Germinal center (tissue), 1 donor: ENCODE measurements at regions not wholly inside any gene's neighbourhood (a gene's known extent, or its start where the extent isn't known, plus 50 kb on each side); places are given as distances from the start of the nearest gene placed in this dataset.

Experiments
- DNase-seq: peaks from one replicate; pipeline ENCODE4 v3.0.0; 2012; ENCODE audit warnings: mixed read lengths, low spot score

DNA sequence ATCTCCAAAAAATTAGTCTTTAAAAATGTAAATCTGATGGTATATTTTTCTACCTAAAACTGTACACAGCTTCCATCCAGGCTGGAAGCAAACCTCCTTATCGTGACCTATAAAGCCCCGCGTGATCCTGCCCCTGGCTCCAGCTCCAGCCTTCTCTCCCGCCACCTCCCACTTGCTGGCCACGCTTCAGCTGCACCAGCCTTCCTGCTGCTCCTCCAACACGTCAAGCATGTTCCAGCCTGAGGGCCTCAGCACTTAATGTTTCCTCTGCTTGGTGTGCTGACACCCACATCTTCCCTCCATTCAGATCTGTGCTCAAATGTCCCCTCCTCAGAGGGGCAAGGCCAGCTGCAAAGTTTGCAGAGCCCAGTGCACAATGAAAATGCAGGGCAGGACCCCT lies 123.5 kb upstream of the MAGI3 start:
- DNase-seq, result no peak

DNA sequence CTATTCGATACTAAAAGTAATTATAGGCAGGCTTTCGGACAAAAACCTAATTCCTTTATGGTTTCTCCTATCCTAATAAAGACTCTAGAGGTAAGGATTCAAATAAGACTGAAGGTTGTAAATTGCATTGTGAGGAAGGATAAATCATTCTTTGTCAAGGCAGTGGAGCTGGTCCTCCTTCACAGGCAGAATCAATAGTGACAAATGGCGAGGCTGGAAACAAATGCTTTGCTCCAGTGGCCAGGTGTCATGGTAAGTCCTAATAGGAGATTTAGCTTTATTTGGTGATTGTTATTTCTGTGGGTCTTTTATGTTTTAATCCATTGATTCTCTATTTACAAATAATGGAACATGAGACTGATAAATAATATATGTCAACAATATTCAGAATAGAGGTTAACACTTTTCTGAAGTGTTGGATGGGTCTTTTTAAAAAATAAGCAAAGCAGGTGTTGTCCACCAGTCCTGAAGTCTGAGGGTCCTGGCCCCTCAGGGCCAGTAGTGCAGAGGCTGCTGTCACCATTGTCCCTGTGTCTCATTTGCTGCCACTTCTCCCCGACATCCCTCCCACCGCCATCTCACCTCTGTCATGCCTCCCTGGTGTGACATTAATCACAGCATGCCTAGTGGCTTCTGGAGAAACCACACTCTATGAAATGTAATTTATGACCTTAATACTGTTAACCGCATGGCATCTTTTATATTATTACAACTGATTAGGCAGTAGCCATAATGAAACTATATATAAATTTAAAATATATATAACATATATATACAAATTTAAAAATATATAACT lies 120.9 kb upstream of the MAGI3 start:
- no peak for DNase-seq

DNA sequence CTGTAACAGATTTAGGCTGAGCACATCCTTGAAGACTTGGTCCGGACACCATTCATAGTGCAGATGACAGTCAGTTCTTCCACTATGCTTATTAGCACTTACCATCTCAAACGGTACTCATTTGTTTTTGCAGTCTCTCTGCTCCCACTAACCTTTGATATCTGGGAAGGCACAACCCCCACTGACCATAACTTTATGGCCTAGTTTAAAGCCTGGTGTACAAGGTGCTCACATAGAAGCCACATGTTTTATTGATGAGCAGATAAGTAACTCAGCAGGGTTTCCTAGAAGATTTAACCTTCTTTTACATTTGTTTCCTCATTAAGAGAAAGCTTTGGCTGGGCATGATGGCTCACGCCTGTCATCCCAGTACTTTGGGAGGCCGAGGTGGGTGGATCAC lies 119.3 kb upstream of the MAGI3 start:
- no peak for DNase-seq

DNA sequence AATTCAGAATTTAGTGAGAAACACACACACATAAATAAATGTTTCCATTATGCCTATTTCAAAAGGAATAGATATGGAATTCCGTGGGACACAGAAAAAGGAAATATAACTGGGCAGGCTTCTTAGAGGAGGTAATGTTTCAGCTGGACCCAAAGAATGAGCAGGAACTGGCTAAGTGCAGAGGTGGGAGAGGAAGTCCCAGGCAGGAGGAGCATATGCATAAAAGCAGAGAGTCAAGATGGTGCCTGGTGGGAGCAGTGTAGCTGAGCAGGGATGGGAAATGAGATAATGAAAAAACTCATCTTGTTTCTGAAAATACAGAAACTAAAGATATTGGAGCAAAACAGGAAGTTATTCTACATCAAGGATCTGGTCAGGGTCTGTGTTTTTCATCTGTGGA lies 115.2 kb upstream of the MAGI3 start:
- DNase-seq, result no peak

DNA sequence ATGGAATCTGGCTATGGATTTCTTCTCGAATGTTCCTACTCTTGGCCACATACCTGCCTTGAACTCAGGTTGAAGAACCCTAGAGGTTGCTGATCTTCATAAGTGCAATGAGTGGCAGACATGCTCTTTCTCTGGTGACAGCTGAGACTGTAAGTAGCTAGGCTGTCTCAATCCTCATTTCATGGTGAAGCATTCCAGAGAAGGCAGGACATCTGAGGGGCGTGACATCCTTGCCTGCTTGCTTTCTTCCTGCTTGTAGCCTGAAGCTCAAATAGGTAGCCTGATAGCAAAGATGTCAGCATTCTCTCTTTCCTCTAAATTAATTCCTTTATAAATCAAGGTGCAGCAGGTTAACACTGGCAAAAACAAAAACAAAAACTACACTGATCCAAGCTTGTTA lies 114.6 kb upstream of the MAGI3 start:
- DNase-seq, result no peak

DNA sequence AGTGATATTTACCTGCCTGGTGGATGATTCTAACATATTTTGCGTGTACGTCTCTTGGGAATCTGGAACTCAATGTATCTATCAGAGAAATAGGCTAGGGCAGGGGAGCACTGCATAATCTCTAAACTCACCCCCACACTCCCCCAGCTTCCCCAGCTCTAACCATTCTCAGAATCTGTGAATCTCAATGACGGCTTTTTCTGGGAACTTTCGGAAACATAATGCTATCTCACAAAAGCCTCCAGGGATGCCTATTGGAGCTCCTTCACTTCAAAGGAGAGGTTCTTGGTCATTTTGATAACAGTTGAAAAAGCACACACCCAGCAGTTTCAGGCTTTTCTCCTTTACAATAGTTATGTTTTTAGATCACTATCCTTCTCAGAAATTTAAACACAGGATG lies 113.8 kb upstream of the MAGI3 start:
- DNase-seq, result no peak

DNA sequence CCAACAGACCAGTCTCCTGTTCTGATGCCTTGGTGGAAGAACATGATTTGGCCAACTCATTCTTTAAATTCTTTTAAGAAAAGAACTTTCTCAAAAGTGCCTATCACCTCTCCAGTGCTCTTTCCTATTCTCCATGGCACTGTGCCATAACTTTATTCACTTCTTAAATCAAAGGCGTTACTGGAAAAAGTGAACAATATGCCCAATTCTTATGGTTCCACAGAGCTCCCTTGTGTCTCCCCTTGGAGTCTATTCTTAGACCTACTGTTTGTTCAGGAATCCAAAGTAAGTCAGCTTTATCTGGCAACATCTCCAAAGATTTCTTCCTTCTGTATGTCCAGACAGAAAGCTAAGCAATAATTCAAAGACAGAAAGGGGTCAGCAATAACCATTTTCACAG lies 111.9 kb upstream of the MAGI3 start:
- no peak for DNase-seq

DNA sequence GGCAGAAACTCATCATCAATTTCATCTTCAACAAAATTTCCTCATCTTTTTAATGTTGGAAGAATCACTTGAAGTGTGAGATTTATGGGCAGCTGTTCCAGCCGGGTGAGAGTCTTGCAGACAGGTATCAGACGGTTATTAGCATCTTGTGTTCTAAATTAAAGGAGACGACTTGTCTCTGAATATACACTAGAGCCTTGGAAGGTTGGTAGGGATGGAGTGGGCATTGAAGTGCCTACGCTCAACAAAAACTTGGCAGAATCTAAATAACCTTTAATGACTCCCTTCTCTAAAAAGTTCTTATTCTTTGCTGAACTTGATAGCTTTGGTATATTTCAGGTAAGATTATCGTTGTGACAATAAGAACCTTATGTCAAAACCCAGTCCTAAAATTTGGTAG lies 111.5 kb upstream of the MAGI3 start:
- DNase-seq, result no peak

DNA sequence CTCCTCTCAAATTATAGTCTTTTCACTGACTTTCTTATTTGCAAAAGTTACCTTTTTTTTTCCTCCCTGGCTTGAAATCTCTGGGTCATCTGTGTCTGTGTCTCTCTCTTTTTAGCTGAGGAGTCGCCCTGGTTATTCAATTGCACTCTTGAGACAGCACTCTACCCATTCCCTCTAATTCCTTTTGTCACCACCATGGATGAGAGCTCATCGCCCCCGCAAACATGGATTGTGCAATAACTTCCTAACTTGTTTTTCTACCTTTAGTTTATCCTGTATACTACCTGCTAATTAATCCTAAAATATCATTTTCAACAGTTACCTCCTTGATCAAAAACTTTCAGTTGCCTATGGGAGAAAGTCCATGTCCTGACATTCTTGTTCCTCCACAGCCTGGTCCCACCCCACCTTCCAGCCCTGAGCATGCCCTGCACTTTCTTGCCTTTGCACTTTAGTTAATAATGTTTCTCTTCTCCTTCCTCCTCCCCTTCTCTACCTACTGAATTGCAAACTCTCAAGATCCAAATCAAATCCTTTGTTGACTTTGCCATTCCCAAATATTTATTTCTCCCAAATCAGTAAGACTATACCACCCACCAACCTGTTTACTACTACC lies 110.4 kb upstream of the MAGI3 start:
- no peak for DNase-seq

DNA sequence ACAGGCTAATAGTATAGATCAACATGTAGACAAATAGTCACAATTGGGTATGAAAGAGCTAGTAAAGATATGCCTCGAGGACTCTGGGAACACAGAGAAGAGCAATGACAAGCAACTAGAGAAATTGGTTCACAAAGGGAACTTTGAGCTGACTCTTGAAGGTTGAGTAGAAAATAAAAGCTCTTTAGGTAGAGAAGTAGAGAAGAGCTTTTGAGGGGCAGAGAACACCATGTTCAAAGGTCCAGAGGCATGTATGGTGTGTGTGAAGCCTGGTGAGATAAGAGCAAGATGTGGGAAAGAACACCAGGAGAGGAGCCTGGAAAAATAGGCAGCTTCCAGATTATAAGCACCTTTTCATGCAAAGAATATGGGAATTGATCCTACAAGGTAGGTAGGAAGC lies 109.7 kb upstream of the MAGI3 start:
- DNase-seq, result no peak

DNA sequence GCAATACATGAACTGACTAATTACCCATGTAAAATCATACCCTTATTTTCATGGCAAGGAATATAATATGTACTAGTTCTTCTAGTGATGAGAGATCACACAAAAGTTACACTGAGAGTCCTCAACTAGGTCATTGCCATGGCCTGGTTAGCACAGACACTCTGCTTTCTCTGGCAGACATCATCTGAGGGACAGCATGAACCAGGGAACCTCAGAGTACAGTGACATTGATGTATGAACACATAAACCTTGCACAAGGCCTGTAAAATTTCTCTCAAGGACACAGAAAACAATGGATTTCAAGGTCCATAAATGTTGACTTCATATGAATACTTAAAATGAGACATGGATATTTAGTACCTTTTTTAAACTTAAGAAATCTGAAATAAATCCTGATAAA lies 108.8 kb upstream of the MAGI3 start:
- DNase-seq, result no peak

DNA sequence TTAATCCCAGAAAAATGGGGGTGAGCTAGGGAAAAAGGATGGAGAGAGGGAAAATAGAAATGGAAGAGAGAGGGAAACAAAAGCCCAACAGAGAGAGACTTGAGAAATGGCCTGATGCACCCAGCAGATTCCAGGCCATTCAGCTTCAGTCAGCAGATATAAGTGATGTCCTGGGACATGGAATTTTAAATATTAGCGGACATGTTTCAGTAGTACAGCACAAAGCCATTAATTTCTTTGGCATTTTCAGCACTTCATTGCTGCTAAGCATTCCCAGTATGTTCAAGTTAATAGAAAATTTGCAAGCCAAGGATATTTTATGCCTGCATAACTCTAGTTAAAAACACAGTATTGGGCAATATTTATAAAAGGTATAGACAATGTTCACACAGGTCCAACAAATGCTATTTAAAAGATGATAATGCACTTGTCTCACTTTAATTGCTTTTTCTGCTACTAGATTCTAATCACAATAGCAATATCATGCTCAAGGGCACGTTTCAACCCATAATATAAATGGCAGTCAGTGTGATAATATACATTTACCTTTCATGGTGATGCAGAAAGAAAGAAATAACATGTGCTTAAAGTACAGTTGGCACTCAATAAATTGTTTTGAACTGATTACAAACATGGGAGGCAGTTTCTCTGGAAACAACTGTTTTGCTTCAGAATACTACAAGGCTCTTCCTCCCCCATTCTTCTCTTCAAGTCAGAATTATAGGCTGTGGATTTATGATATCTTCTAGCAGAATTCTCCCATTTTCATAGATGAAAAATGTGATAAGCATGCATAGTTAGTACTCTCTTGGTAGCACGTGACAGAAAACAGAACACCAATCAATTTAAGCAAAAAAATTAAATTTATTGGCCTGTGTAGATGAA lies 108.1 kb upstream of the MAGI3 start:
- DNase-seq, result no peak

DNA sequence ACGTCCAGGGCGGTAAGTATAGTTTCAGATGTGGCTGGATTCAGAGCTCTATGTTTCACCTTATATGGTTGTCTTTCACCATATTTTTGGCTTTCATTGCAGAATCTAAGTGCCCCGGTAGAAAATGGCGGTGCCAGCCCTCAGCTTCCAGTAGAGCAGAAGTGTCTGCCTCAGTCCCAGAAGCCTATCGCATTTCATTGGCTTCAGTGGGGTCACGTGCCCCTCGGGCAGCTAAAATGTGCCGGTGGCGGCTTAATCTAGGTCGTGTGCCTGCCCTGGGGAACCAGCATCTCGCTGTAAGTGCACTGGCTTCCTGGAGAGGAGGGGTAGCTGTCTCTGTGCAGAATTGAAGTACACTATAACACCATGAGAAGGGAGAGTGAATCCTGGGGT lies 107.4 kb upstream of the MAGI3 start:
- DNase-seq, result no peak

DNA sequence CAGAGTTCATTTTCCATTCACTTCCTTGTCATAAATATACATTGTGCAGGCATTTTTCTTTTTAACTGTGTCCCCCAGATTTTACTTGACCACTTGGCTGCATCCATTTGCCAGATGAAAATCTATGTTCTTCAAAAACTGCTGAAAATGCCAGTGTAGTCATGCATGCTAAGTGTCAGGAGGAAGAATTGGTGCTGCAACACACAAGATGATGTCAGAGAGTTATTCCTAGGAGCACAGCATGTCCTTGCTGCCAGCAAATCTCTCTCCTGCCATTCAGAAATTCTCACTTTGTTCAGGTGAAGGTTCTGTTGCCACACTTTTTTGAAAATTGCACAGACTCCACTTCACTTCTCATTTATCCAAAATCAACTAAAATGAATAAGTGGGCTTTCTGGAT lies 106.4 kb upstream of the MAGI3 start:
- no peak for DNase-seq

DNA sequence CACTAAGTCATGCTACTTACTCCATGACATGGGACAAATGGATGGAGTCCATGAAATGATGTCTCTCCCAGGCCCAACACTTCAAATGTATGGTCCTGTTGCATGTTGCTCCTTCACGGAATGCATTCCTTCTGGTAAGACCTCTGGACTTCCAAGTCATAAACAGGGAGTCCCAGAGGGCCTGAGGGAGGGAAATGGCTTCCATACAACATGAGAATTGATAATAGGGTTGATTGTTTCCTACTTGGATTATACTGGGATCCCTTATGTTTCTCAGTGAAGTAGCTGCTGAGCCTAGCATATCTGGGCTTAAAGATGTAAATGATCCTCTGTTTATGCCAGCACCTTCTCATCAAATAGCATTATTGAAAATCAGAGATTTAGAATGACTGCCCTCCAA lies 104.2 kb upstream of the MAGI3 start:
- DNase-seq, result no peak

DNA sequence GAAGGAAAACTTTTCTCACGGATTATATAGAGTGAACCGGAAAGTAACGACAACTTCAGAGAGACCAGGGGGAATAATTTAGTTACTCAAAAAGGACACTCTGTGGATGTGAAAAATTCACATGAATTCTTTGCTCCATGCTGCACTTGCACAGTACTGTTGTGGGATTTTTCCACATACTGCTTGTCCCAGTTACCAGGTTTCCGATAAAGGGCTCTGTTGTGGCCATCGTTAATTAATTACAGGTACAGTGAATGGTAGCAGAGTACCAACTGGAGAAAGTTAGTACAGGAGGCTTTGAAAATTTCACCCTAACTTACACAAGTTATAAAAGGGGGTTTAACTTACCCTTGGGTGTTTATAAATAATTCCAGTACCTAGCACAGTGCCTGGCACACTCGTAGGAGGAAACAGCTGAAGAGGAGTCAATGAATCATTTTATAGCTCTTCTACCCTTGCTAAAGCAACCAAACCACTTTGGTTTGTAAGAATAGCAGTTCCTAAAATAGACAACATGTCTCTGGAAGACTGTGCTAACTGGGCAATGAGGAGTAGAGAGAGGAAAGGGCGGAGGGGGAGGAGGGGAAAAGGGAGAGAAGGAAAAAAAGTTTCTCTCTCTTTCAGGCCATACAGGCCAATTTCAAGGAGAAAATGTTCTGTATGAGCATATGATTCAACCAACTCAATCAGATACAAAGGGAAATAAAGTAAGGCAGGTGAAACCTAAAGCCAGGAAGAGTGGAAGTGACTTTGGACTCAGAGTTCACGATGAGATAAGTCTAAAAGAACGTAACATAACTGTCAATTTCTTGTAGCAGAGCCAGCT lies 98.3 kb upstream of the MAGI3 start:
- DNase-seq, result no peak

DNA sequence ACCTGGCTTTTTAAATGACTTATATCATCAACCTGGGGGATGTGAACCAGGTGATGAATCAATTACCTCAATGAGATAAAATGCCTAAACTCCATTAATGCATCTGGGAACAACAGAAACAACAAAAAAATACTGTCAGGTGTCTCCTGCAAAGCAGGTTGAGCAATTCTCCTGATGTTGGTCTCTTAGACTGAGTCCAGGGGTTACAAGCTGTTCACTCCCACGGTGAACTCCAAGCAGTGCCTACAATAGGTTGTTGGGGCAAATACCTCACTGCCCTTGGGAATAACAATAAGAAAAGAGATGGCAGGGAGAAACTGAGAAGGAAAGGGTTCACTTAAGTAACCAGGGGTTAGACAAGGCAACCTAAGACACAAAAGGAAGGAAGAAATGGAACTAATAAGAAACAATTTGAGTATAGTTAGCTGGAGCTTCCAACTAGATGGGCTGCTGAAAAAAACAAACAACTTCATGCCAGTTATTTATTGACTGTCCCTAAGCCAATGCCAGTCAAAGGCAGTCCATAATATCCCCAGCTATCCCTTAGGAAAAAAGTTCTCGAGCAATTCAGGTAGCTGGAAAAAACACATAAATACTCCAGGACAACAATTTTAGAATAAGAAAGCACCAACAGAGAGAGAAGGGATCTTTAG lies 97.6 kb upstream of the MAGI3 start:
- DNase-seq, result no peak

DNA sequence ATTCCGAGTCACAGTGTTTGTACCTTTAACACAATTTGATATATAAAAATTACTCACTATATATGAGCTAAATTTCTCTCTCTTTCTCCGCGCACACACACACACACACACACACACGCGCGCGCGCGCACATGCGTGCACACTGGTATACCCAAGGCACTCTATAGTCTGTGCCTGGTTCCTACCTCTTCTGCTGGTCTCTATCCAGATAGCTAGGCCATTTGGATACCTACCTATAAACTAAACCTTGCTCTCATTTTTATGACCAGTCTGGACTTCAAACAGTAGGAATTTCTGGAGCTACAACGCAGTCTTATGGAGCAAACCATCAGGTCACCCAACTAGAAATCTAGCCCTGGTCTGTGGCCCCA lies 97.1 kb upstream of the MAGI3 start:
- no peak for DNase-seq

DNA sequence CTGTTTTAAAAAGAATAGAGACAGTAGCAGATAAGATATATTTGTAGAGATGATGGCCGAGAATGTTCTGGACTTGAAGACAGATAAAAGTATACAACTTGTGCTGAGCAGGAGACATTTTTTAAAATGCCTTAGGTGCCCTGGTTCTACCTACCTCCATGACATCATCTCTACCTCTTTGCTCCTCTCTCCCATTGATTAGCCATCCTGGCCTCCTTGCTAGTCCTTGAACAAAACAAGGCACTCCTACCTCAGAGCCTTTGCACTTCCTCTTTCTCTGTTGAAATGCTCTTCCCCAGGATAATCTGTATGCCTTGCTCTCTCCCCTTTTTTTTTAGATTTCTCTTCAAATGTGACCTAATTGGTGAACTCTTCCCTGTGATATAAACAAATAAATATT lies 92.6 kb upstream of the MAGI3 start:
- DNase-seq, result no peak

DNA sequence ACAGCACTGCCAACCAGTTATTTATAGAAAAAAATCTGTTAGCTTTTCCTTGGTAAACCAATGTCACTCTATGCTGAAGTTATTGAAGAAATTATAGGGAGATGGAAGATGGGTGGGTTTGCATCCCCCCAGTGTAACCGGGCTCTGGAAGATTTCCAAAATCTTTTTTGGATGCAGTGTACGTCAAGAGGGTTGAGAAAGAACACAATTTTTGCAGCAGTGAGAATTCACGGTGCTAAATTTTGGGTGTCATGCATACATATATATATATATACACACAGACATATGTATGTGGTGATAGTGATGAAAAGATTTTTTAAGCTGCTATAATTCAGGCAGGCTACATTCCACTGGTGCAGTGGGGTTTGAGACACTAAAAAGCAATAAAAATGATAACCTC lies 91.4 kb upstream of the MAGI3 start:
- DNase-seq, result no peak

DNA sequence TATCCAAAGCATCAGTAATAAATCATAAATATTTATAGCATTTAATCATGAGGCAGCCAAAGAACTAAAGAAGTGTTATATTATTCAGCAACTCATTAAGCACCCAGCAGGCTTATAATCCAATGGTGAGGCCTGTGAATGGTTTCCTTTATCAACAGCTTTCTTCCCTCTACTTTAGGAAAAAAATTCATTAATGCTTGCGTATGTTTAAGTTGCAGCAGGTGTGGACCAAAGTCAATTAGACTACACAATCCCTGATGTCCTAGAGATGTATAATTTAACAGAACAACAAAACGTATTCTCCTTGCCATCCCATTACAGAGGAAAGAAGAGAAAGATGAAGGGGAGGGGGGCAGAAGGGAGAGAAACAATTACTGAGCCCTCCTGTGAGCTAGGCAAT lies 87.7 kb upstream of the MAGI3 start:
- no peak for DNase-seq

DNA sequence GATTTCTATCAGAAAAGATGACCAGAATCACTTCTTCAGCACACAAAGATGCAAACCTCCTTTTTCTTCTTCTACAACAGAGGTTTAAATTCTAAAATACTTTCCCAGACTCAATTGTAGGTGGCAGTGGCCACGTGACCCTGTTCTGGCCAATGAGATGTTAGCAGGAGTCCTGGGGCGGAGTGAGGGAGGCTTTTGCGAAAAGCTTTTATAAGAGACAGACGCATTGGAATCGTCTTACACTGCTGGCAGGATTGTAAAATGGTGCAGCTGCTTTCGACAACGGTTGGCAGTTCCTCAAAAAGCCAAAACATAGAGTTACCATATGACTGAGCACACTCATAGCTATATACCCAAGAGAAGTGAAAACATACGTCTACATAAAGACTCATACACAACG lies 87.0 kb upstream of the MAGI3 start:
- DNase-seq, result no peak
